ENCODE measurements at regions not wholly inside any gene's neighbourhood (a gene's known extent, or its start where the extent isn't known, plus 50 kb on each side); places are given as distances from the start of the nearest gene placed in this dataset.
A peak's percentile ranks its signal among the peaks of the same experiment; 100 is the strongest.
"Not testable (repeated sequence)": the region's sequence is repeated elsewhere in the genome, so short reads cannot be mapped to it uniquely, and the experiment has no call there.

- not testable (repeated sequence) for DNase-seq (ENCODE audit: low spot score)
These were observed 846.4 kb downstream of the RPIA start for GRCh38 chr2:89537862-89538261.

GRCh38 chr2:89544110-89544509 lies 852.6 kb downstream of the RPIA start:
- DNase-seq (ENCODE audit: low spot score): not testable (repeated sequence)

GRCh38 chr2:89579154-89579553 lies 887.7 kb downstream of the RPIA start:
- not testable (repeated sequence) for DNase-seq (ENCODE audit: low spot score)

DNA sequence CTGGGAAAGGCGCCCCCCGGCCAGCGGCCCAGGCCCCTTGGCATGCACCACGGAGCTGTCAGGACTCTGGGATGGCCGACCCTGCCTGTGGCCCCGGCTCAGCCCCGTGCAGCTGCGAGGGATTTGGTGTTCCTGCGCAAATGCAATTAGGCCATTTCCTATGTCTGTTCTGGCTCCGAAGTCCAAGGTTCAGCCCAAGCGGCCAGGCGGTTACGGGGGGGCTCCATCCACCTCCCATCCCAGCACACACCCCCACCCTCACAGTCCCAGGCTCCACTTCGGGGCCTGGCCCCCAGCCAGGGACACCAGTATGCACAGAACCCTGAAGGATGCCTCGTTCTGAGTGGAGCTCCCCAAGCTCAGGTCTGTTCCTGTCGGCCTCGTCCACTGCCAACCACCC lies 891.3 kb downstream of the RPIA start:
- DNase-seq (ENCODE audit: low spot score): not testable (repeated sequence)

DNA sequence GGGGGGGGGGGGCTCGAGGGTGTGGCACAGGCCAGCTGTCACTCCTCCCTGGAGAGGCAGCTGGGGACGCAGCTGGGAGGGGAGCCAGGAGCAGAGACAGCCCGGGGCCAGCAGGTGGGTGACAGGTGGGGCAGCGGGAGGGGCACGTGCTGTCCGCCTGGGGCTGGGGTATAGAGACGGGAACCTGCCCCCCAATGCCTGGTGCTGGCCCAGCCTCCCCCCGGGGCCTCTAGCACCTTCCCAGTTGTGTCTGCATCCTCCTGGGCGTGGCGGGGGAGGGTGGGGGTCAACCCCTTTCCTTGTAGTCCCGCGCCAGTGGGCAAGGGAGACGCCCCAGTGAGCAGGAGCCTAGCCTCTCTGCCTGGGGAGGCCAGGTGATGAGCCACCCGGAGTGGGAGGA lies 892.6 kb downstream of the RPIA start:
- not testable (repeated sequence) for DNase-seq (ENCODE audit: low spot score)

- not testable (repeated sequence) for DNase-seq (ENCODE audit: low spot score)
These were observed 893.5 kb downstream of the RPIA start for GRCh38 chr2:89584868-89585557.

DNA sequence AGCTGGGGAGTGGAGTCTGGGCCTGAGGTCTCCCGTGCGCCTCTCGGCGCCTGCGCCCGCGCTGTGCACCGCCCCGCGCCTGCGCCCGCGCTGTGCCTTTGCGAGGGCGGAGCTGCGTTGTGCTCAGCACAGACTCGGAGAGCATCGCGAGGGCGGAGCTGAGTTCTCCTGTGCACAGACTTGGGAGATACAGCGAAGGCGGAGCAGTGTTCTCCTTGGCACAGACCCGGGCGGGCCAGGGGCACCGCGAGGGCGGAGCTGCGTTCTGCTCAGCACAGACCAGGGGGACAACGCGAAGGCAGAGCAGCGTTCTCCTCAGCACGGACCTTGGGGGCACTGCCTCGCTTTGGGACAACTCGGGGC lies 894.1 kb downstream of the RPIA start:
- DNase-seq (ENCODE audit: low spot score): not testable (repeated sequence)

- DNase-seq (ENCODE audit: low spot score): not testable (repeated sequence)
These were observed 908.4 kb downstream of the RPIA start for GRCh38 chr2:89599843-89600242.

- DNase-seq (ENCODE audit: low spot score): not testable (repeated sequence)
These were observed 915.0 kb downstream of the RPIA start for GRCh38 chr2:89606514-89606913.

DNA sequence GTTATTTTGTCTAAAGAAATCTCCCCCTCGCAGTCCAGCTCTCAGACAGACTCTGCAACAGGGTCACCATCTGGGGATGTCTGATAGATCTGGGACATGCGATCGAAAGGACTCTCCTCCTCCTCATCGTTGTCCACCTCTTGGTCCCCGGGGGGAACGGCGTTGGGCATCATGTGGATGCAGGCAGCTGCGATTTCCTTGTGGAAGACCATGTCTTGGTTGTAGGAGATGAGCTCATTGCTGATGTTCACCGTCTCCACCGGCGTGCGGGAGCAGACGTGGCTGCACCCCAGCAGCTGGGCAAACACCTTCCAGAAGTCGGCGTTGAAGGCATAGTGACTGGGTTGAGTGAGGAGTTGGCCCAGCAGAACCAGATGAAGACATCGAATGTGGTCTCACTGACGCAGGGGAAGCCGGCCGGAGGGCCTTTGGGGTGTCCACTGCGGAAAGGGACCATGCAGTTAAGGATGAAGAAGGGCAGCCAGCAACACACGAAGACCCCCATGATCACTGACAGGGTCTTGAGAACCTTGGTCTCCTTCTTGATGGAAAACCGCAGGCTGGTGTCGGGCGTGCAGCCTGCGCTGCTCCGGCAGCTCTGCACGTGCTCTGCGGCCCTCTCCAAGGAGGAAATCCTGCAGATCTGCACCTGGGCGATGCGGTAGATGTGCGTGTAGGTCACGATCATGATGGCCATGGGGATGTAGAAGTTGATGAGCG lies 918.9 kb downstream of the RPIA start:
- peak; percentile 0 for DNase-seq (ENCODE audit: low spot score)

DNA sequence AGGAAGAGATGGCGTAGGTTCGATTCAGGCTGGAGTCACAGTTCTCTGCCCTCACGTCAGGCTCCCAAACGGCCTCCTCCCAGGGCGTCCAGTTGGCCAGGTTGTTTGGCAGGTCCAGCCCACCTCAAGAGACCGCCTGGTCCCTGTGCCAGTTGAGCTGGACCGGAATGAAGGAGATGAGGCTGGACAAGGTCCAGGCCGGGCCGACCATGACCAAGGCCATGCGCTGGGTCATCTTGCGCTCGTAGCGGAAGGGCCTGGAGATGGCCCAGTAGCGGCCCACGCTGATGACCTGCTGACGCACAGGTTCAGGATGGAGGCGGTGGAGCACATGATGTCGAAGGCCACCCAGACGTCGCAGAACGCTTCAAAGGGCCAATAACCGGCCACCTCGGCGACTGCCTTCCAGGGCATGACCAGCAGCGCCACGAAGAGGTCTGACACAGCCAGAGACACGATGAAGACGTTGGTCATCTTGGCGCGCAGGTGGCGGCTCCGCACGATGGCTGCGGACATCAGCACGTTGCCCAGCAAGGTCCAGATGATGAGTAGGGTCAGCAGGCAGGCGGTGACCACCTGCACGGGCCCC lies 919.5 kb downstream of the RPIA start:
- DNase-seq (ENCODE audit: low spot score): peak; percentile 0

- not testable (repeated sequence) for DNase-seq (ENCODE audit: low spot score)
These were observed 920.2 kb downstream of the RPIA start for GRCh38 chr2:89611710-89612109.

- not testable (repeated sequence) for DNase-seq (ENCODE audit: low spot score)
These were observed 957.8 kb downstream of the RPIA start for GRCh38 chr2:89649268-89649667.

- DNase-seq (ENCODE audit: low spot score): not testable (repeated sequence)
These were observed 987.8 kb downstream of the RPIA start for GRCh38 chr2:89679254-89679653.

Measured in GM20000 (cell line).